Endothelial cell of umbilical vein (primary cell): ENCODE measurements at regions not wholly inside any gene's neighbourhood (a gene's known extent, or its start where the extent isn't known, plus 50 kb on each side); places are given as distances from the start of the nearest gene placed in this dataset.

Source experiments
- BruUV-seq: library from RNA; stranded (reverse); fragments of 400-500 nt; replicated peaks from 2 replicates; lab custom pipeline; 2021; lab: Mats Ljungman, UMichigan
- CTCF ChIA-PET: fragments of 300-600, 350-600 bp; sonication (Branson Sonifier 250); formaldehyde crosslinking; loops from one replicate; lab custom pipeline; 2021; ENCODE audit warnings: antibody characterized with exemption, inconsistent platforms; lab: Charles Lee
- POLR2A ChIA-PET: fragments of 300-600, 350-600 bp; sonication (Branson Sonifier 250); formaldehyde crosslinking; loops from one replicate; lab custom pipeline; 2021; ENCODE audit warnings: antibody characterized with exemption, inconsistent platforms; lab: Charles Lee
- DNase-seq: peaks from one replicate; pipeline ENCODE4 v3.0.0-alpha.2; 2011; ENCODE audit warnings: low read depth, low spot score
- FAIRE-seq: peaks from 2 replicates; lab custom pipeline; 2011; peaks lifted over from hg19 to GRCh38; lab: Jason Lieb, UNC
- H2AFZ ChIP-seq: 2 replicates; pipeline ENCODE4 v1.6.0; 2012; ENCODE audit warnings: low read depth, low read length, control low read depth, inconsistent platforms
- H3K27ac ChIP-seq: 2 replicates; pipeline ENCODE4 v1.5.1; 2011; ENCODE audit warnings: low read depth, mild to moderate bottlenecking, control low read depth, low read length, moderate library complexity; ENCODE audit not compliant: insufficient read depth
- H3K27me3 ChIP-seq, 2 experiments: 2 replicates each; pipeline versions ENCODE4 v1.6.0 to v1.6.1; 2011; ENCODE audit warnings: low read length in 2 of 2, mixed read lengths in 1 of 2; ENCODE audit not compliant: control insufficient read depth in 2 of 2, insufficient read depth in 2 of 2
- H3K36me3 ChIP-seq, 2 experiments: 2 replicates in 1 of 2; 3 replicates in 1 of 2; pipeline ENCODE4 v1.5.1; 2011; ENCODE audit warnings: low read length in 2 of 2, mild to moderate bottlenecking in 1 of 2, moderate library complexity in 1 of 2; ENCODE audit not compliant: control insufficient read depth in 2 of 2, insufficient read depth in 2 of 2; ENCODE audit errors: extremely low read depth in 1 of 2
- H3K4me1 ChIP-seq: 3 replicates; pipeline ENCODE4 v1.5.1; 2011; ENCODE audit warnings: mild to moderate bottlenecking, low read length; ENCODE audit not compliant: control insufficient read depth, insufficient read depth; ENCODE audit errors: extremely low read depth
- H3K4me2 ChIP-seq: 2 replicates; pipeline ENCODE4 v1.6.1; 2011; ENCODE audit warnings: low read length, control low read depth, mixed read lengths; ENCODE audit not compliant: insufficient read depth
- H3K4me3 ChIP-seq, 3 experiments: fragments of 200-600 bp in 1 of 3; sonication (generic), shearing (Covaris generic) in 1 of 3; replicated peaks in 1 of 3; 2 replicates each; pipeline ENCODE4 v1.5.1; 2011 to 2016; ENCODE audit warnings: control low read depth in 3 of 3, low read length in 3 of 3, mild to moderate bottlenecking in 2 of 3, inconsistent platforms in 1 of 3, low read depth in 1 of 3, moderate library complexity in 1 of 3; ENCODE audit not compliant: insufficient read depth in 1 of 3
- H3K79me2 ChIP-seq: 2 replicates; pipeline ENCODE4 v1.6.0; 2012; ENCODE audit warnings: low read length, inconsistent platforms; ENCODE audit not compliant: control insufficient read depth, insufficient read depth
- H3K9ac ChIP-seq: replicated peaks from 2 replicates; pipeline ENCODE3; 2011; ENCODE audit warnings: low read length, control low read depth; ENCODE audit not compliant: insufficient read depth; ENCODE audit errors: extremely low read depth
- H3K9me1 ChIP-seq: replicated peaks from 3 replicates; pipeline ENCODE4 v1.6.0; 2011; ENCODE audit warnings: mild to moderate bottlenecking, low read length; ENCODE audit not compliant: control insufficient read depth, insufficient read depth; ENCODE audit errors: extremely low read depth
- H3K9me3 ChIP-seq: replicated peaks from 2 replicates; pipeline ENCODE4 v1.5.1; 2012; ENCODE audit warnings: low read length, inconsistent platforms; ENCODE audit not compliant: control insufficient read depth, insufficient read depth
- H4K20me1 ChIP-seq: replicated peaks from 2 replicates; pipeline ENCODE3; 2011; ENCODE audit warnings: mild to moderate bottlenecking, low read length; ENCODE audit not compliant: control insufficient read depth, insufficient read depth; ENCODE audit errors: extremely low read depth
- CTCF ChIP-seq, 2 donors: IDR thresholded peaks; 1 replicate in 1 of 2; 2 replicates in 1 of 2; pipeline ENCODE4 v1.5.1; 2011; ENCODE audit warnings: low read length in 2 of 2, mild to moderate bottlenecking in 2 of 2, moderate library complexity in 2 of 2, control low read depth in 1 of 2, inconsistent platforms in 1 of 2, low read depth in 1 of 2; ENCODE audit not compliant: insufficient read depth in 1 of 2; ENCODE audit errors: extremely low read depth in 1 of 2
- EZH2 ChIP-seq: IDR thresholded peaks from 2 replicates; pipeline ENCODE4 v1.6.1; 2012; ENCODE audit warnings: borderline replicate concordance, low read depth, mild to moderate bottlenecking, moderate library complexity, low read length, inconsistent platforms; ENCODE audit not compliant: severe bottlenecking
- FOS ChIP-seq: IDR thresholded peaks from 2 replicates; pipeline ENCODE4 v1.6.1; 2011; ENCODE audit warnings: mild to moderate bottlenecking, low read length, moderate library complexity, borderline replicate concordance; ENCODE audit not compliant: insufficient read depth
- GATA2 ChIP-seq: IDR thresholded peaks from 2 replicates; pipeline ENCODE4 v1.7.0; 2011; ENCODE audit warnings: low read depth, mild to moderate bottlenecking, moderate library complexity, mixed read lengths, low read length; ENCODE audit not compliant: insufficient read length, insufficient read depth
- JUN ChIP-seq: IDR thresholded peaks from 2 replicates; pipeline ENCODE4 v1.6.1; 2011; ENCODE audit warnings: borderline replicate concordance, low read depth; ENCODE audit not compliant: insufficient read length, insufficient read depth
- MAX ChIP-seq: IDR thresholded peaks from 2 replicates; pipeline ENCODE4 v1.6.1; 2011; ENCODE audit not compliant: insufficient read depth, insufficient read length
- MYC ChIP-seq: IDR thresholded peaks from one replicate; pipeline ENCODE4 v1.6.1; 2011; ENCODE audit warnings: mild to moderate bottlenecking, low read depth, low read length
- POLR2A ChIP-seq: IDR thresholded peaks from 2 replicates; pipeline ENCODE4 v1.6.1; 2012; ENCODE audit warnings: low read depth, mild to moderate bottlenecking, control low read depth, low read length
- POLR2AphosphoS5 ChIP-seq: IDR thresholded peaks from 2 replicates; pipeline ENCODE4 v1.6.1; 2012; ENCODE audit warnings: low read depth, mild to moderate bottlenecking, control low read depth, low read length, moderate library complexity; ENCODE audit not compliant: insufficient read depth
- dilution Hi-C: fragments of 300-500 bp; cut with MboI; formaldehyde crosslinking; loops from one replicate; pipeline ENCODE4 v1.15.0; 2019; ENCODE audit warnings: low sequenced_read_pairs; ENCODE audit not compliant: extremely low pct_ligation_motif_present
- intact Hi-C: fragments of 100-400 bp; cut with micrococcal nuclease; formaldehyde crosslinking; loops from one replicate; pipeline ENCODE4 v1.10.0; 2022

DNA sequence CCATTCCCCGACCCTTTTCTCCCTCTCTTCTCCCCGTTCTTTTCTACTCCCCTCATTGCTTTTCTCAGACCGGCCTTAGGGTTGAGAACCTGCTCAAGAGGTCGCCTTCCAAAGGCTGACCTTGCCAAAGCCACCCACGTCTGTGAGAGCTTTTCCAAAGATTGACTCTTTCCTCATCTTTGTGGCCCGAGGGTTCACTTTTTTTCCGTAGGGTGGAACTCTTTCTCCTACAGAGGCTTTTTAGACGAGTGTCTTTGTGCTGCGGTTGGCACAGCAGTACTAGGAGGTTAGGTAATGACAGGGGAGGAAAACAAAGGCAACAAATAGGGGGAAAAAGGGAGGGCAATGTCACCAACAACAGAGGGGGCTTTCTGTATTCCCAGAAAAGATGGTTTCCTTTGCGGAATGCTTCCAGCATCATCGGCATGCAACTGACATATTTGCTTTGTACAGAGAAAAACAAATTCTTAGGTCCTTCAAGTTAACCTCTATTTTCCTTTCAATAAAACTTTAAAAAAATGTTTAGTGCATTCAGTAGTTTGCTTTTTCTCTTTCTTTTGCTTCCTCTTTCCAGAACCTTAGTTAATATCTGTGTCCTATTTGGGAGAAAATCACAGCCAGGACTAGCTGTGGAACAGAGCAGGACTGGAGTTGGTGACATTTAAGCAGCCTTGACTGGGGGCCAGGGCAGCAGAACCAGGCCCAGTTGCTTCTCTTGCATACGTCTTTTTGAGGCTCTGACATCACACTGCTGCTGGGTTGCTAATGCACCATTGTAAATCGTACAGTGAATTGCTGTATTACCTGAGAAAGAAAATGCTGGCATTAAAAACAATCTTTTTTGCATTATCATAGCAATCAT is 188.1 kb upstream of the FANCL start:
- H3K9me3 ChIP-seq, result no peaks in the 10 kb centered on the region
- H3K9ac ChIP-seq, result no peak overlapping the region
- peak overlapping the region; percentile 44 for H3K4me2 ChIP-seq
- no peaks in the 10 kb centered on the region for H3K79me2 ChIP-seq
- peaks cover 8% of the 10 kb centered on the region for H3K4me1 ChIP-seq
- no peaks in the 10 kb centered on the region for H3K36me3 ChIP-seq
- H3K4me3 ChIP-seq, result no peak overlapping the region
- ChIA-PET POLR2A (no interaction called here), CTCF (interaction anchor here (0.8 kb wide), 1 partner anchor 523 kb away, joined by 3 read pairs; no protein-coding TSS in a partner anchor)
- TF ChIP-seq MYC (no peak), POLR2A (no peak), CTCF (IDR thresholded peaks at IDR 0.05; ENCODE audit: extremely low read depth in 1 of 2, insufficient read depth in 1 of 2, low read depth in 1 of 2, low read length in 2 of 2) (no peak), MAX (no peak), FOS (no peak), GATA2 (no peak), JUN (no peak), EZH2 (no peak), POLR2AphosphoS5 (no peak)
- peaks cover 14 to 20% of the 10 kb centered on the region in 2 experiments for H3K27me3 ChIP-seq
- DNase-seq (no peak), FAIRE-seq (no peak)
- H2AFZ ChIP-seq, result no peak overlapping the region
- intact Hi-C loops, result no loop called here
- BruUV-seq, result no TSS peak
- H3K9me1 ChIP-seq, result no peaks in the 10 kb centered on the region
- no peaks in the 10 kb centered on the region for H4K20me1 ChIP-seq
- H3K27ac ChIP-seq, result no peak overlapping the region
- dilution Hi-C loops, result no loop called here
